DMS53 treated with DMSO at 0.1 percent for 48 hours (cell line): ENCODE measurements at regions not wholly inside any gene's neighbourhood (a gene's known extent, or its start where the extent isn't known, plus 50 kb on each side); places are given as distances from the start of the nearest gene placed in this dataset.
"Not testable (repeated sequence)": the region's sequence is repeated elsewhere in the genome, so short reads cannot be mapped to it uniquely, and the experiment has no call there.

ENCODE experiments used
- DNase-seq: peaks from one replicate; lab custom pipeline; 2025; ENCODE audit not compliant: unreplicated experiment; lab: John Stamatoyannopoulos, UW

DNA sequence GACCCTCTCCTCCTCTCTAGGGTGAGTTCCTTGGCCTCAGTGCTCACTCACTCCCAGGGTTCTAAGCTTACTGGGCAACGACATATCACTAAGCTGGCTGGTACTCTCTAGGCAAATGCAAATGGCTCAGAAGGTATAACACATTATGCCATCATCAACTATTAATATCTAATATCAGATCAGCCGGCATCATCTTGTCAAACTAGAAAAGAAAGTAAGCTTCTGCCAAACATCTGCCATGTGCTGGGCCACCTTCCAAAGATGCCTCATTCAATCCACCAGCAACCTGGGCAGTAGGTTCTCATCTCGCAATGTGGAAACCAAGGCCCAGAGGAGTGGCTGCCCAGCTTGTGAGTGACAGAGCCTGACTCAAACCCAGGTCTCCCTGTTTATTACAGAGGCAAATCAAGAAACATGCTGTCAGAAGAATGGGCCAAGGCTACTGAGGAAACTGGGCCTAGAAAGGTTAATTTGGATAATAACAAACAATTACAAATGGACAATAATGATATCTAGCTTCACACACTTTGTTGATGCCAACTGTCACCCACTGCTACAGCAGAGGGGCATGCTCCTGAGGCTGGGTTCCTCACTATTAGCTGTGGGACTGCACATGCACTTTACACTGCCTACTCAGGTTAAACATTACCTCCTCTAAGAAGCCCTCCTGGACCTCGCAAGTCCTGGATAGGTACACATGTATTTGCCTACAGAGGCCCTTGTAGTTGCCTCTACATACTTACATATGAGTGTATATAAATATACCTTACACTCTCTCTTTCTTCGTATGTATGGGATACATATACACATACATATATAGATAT is 183.3 kb upstream of the JUN start:
- DNase-seq = no peak

DNA sequence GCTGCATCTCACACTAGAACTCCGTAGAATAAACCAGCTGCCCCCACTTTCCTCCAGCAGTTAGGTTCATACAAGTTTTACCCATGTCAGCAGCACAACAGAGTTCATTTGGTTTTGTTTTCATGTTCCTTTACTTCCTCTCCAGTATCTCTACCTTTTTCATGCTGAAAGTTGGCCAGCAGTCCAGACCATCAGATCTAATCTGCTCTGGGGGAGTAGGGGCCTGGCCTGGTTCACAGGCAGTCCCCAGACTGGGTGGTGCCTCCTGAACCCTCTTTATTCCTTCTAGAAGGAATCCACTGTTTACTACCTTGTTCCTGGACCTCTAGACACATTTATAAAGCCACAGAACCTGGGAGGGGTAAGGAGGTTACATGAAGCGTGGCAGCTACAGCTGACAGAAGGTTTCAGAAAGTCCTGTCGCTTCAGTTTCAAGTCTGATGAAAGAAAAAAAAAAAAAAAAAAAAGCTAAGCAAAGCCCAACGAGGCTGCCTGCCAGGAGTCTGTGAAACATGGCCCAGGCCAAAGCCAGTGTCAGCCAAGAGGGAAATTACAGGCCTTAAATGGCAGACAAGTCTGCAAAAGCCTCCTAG is 184.6 kb upstream of the JUN start:
- no peak for DNase-seq

DNA sequence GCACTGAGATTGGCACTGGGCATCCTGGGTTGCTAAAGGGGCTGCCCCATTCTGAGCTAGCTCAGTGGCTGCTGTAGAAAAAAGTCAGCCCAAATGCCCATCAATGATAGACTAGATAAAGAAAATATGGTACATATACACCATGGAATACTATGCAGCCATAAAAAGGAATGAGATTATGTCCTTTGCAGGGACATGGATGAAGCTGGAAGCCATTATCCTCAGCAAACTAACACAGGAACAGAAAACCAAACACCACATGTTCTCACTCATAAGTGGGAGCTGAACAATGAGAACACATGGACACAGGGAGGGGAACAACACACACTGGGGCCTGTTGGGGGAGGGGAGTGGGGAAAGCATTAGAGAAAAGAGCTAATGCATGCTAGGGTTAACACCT is 185.3 kb upstream of the JUN start:
- not testable (repeated sequence) for DNase-seq

DNA sequence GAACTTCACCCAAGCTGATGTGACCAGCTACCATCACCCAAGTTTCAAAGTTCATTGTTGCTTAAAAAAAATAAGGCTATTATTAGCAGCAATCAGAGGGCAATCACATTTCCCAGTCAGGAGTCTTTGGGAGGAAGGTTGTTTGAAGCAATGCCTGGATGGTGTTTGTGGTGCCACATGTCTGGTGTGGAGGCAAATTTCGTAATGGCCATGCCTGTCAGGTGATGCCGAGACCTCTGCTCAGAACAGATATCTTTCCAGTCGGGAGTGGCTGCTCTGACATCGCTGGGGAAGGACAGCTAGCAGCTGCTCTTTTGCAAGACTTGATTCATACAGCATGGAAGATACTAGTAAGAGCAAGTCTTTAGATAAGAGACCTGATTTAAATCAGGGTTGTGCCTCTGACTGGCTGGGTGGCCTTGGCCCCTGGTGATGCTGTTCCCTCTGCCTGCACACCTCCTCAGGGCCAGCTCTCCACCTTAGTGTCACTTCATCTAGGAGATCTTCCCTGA is 187.8 kb upstream of the JUN start:
- DNase-seq = no peak

DNA sequence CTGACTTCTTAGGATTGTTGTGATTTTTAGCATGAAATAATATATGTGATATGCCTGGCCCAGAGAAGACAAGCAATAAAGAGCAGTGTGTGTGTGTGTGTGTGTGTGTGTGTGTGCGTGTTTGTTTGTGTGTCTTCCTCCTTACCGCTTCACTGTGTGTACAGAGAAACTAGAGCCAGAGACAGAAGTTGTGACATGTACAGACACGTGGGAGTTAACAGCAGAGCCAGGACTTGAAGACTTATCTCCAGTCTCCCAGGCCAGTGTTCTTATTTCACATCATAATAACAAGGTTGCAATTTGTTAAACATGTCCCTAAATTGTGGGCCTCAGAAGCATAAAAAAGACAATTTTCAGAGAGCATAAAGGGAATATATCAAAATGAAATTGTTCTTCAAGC is 192.0 kb upstream of the JUN start:
- DNase-seq = no peak

DNA sequence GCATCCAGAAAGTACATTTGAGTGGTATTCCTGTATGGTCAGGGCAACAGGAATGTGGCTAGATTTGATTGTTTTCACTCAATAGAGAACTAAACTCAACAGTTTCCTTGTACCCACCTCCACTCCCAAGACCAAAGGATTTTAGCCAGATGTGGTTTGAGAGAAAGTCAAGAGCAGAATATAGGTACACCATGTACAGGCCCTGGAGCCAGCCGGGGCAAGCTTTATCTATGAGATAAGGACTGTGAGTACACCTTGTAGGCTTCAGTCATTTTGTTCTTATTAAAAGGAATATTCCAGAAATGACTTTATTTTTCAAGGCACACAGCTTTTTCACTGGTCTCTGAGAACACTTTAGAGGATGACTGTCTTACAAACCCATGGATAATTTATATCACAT is 192.4 kb upstream of the JUN start:
- no peak for DNase-seq

DNA sequence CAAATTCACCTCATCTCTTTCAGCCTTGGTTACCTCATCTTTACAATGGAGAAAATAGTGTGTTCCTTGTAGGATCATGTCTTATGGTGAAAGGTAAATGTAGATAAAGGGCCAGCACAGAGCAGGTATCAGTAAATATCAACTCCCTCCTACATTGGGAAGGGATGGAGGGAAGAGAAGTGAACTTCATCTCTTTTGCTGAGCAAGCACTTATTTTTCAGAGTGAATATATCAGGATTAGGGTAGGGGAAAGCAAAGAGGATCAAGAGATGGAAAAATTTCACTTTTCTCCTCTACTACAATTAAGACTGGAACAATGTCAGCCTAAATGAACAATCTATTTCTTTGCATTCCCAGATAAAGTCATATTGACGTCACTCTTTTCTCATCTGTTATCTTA is 193.8 kb upstream of the JUN start:
- no peak for DNase-seq

DNA sequence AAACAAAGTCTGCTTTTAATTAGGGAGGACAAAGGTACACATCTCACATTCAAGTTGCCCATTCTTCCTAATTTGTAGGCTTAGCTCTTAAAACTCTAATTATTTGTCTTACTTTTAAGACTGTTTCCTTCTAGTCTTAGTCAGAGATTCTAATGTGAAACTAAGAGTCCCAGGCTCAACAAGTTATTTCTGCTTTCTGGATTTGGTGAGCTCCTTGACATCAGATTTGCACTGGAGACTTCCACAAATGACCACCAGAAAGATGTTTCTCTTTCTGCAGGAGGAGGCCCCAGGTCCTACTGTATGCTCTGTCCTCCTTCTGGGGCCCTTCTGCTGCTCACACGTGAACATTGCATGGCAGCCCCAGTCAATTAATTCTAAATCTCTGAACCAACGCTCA is 194.2 kb upstream of the JUN start:
- DNase-seq = no peak

DNA sequence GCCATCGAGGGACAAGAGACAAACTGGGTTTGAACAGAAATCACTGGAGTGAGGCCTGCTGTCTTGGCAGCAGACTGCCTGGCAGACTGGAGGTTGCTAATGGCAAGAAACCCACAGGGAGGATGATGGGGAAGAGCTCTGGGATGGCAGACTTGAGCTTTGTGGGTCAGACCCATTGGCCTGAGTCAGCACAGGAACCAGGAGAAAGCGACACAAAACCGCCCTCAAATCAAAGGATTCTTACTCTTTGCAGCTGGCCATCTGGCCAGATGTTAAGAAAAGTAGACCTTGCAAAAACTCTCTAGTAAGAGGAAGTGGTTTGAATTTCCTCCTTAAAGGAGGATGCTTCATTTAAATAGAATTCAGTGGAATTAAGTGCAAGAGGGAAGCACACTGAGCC is 195.2 kb upstream of the JUN start:
- no peak for DNase-seq

DNA sequence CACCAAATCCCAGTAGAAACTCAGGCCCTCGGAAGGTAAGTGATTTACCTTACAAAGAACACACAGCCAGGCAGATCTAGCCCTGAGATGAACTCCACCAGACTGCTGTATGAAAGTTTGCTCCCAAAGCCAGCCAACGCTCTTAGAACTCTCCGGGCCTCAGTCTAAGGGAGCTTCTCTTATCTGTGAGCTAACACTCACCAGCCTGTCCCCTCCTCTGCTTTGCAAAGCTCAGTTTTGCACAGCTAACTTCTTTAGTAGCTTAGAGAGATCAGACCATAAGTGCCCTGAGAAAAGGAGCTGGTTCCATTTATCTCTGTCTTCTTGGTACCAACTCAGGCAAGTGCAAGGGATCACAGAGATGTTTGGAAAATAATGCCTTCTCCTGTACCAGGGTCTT is 195.8 kb upstream of the JUN start:
- no peak for DNase-seq

DNA sequence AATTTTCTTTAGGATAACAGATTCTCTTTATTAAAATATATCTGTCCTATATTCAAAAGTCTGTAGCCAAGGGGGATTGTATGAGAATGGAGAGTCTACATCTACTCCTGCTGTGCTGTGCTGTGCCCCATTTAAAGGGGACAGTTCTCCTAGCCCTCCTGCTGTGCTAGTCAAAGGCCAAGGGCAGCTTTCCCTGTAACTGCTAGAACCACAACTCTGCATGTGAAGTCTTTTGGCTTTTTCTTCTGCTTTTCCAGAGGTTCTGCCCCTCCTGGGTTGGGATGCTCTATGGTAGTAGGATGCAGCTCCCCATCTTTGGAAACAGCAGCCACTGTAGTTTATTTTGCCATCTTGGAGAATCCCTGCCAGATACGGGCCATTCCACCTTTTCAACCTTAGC is 197.5 kb upstream of the JUN start:
- no peak for DNase-seq

DNA sequence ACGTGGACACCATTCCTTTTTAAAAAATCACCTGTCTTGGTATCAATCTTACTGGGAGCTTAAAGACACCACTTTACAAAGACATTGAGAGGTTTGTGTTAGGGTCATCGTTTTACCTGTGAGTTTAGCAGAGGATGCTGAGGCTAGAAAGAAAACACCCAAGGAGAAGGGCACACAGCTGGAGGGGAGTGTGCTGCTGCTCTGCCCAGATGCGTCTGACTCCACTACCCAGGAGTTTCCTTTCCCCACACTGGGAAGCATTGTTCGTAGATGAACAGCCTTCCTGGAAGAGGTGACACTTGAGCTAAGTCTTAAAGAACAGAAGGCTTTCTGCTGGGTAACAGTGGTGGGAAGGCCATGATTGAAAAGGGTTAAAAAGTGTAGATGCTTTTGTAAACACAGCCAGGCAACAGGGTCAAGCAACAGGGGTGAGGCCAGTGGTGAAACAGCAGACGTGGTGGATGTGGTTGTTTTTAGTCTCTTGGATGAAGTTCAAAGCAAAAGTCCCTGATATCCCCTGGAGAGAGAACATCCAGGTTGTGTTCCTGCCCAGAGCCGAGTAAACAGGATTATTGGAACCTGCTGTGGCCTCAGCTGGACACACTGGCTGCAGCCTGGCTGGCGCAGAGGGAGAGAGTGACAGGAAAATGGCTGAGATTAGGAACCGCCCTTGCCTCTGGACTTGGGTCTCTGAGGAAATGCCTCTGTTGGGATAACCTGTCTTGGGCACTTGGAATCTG is 198.6 kb upstream of the JUN start:
- DNase-seq = no peak

DNA sequence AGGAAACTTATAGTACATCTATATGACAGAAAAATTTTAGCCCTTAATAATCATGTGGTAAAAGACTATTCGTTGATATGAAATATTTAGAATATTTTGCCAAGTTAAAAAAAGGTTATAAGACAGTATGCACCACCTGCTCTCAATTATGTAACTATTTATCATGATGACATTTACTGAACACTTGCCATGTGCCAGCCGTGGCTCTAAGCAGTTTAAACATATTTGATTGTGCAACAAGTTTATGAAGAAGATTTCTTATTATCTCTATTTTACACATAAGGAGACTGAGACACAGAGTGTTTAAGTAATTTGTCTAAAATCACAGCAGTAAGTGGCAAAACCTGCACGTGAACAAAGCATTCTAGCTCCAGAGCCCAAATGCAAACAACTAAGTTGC is 199.3 kb upstream of the JUN start:
- DNase-seq = no peak

DNA sequence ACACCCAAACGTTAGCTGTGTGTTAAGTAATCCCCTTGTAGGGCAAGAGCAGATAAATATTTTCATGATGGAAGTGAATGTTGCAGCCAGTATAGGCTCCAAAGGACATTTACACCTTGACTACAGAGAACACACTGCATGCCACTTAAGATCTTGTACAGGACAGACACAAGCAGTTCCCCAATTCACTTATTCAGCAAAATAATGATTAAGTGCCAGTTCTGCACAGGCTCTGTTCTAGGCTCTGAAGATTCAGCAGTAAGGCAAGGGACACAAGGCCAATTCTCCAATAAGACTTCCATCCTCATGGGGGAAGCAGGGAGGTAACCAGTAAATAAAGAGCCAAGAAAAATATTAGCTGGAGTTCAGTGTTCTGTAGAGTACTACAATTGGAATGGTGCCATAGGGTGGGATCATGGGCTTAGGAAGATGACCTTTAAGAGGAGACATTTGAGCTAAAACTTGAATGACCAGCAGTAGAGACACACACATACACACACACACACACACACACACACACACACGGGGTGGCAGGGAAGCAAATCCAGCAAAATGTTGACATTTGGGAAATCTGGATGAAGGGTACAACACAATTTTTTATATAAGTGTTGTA is 199.9 kb upstream of the JUN start:
- DNase-seq = no peak

DNA sequence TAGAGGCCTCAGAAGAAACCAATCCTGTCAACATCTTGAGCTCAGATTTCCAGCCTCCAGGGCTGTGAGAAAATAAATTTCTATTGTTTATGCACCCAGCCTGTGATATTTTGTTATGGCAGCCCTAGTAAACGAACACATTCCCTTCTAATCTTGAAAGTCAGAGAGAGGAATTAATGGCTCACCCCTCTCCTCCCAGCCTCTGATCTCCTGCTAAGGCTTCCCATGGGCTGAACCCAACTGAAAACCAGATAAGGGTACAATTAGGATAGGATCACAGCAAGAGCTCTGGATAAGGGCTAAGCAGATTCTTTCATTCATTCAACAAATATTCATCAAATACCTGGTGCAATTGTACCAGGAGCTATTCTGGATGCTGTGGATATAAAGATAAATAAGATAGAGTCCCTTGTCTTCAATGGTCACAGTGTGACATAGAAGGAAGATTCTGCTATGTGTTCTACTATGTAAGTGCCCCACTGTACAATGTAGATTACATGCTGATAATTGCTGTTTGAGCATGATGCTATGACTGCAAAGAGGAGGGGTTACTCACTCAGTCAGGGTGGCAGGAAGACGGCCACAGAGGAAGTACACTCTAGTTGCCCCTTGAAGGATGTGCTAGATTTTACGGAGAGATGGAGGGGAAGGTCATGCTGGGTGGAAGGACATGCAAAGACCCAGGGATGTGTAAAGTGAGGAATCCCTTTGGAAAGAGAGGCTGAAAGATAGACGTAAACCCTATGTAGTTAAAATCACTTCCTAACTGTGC is 203.3 kb upstream of the JUN start:
- no peak for DNase-seq

DNA sequence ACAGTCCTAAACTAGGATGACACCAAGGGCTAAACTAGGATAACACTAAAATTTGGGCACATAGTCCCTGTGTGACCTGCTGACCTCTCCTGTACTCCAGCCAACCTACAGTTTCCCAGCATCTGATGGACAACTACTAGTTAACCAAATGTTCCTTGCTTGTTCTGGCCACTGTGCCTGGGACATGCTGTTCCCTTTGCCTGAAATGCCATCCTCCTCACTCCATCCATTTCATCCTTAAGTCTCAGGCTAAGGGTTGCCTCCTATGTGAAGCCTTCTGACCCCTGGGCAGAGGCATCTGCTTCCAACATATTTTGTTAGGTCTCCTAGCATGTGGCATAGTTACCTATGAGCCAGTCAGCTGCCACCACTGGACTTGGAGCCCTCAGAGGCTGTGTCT is 204.9 kb upstream of the JUN start:
- no peak for DNase-seq

DNA sequence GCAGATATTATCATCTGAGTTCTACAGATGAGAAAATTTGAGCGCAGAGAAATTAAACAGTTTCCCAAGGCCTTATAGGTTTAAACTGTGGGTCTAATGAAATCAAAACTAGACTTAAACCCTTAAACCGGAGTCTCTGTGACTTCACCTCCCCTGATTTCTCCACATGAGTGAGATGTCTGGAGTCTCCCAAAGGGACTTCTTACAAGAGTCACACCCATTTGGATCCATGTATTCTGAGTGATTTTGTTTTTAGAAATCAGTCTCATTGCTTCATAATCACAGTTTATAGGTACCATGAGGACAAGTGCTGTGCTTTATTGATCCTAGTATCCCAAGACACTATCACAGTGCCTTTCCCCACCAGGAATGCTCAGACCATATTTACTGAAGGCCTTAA is 206.0 kb upstream of the JUN start:
- no peak for DNase-seq

DNA sequence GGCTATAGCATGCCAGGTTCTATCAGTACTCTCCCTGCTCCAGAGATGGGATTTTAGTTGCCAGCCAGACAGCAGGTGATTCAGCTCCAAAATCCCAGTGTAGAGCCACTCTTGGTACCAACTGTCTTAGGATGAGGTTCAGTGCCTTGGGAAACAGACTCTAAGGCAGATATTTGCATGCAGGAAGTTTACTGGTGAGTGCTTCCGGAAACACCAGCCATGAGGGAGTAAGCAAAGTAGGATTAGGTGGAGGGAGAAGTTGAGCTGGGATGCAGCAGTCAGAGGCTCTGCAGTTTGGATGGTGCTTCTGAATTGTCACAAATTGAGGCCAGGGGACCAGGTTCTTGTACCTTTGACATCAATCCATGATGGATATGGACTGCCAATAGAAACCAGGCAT is 207.5 kb upstream of the JUN start:
- no peak for DNase-seq

DNA sequence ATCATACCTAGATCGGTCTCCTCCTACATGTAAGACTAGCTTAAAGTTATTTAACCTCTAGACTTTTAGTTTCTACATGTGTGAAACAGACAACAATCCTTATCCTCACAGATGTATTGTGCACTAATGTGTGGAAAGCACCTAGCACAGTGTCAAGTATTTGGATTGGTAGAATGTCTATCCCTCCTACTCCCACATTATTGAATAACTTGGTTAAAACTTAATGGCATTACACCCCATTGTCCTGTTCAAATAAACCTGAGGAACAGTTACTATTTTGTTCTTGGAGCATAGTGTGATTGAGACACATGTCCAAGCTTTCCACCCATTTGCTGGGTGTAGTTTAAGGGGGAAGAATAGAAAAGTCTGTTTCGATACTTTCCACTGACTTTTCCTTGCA is 208.8 kb upstream of the JUN start:
- no peak for DNase-seq

DNA sequence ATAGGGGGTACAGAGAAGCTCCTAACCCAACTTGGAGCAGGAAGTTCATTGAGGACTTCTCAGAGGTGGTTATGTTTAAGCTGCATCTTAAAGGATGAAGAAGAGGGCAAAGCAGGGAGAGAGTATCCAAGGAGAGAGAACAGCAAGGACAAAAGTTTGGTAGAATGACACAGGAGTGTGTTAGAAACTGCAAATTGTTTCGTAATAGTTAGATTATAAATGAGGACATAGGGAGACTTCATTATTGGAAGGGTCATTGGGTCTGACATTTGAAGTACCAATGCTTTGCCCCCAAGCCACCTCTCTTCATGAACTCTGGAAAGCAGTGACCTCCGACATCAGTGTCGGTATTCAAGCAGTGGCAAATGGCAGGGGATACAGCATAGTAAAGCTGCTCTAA is 209.6 kb upstream of the JUN start:
- no peak for DNase-seq

DNA sequence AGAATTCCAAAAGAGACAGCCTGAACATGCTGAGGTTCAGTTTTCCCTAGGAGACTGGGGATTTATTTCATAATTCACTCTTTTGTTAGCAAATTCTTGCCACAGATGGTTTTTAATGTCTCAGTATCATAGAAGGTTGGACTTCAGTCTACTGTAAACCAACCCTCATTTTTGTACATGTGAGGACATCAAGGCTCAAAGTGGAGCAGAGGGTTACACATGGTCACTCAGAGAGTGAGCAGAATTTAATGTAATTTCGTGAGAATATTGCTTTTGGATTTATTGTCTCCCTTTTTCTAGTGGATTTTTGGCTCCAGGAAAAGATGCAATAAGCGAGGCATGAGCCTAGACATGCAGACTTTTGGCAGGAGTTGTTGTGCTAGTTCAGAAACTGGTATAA is 210.8 kb upstream of the JUN start:
- DNase-seq = no peak
